Lower leg skin (tissue), 4 donors: ENCODE measurements at regions not wholly inside any gene's neighbourhood (a gene's known extent, or its start where the extent isn't known, plus 50 kb on each side); places are given as distances from the start of the nearest gene placed in this dataset.
"Not testable (repeated sequence)": the region's sequence is repeated elsewhere in the genome, so short reads cannot be mapped to it uniquely, and the experiment has no call there.

Experiments used
- DNase-seq, 2 donors: peaks; one replicate each; pipeline ENCODE4 v3.0.0-alpha.2; 2019; ENCODE audit warnings: low spot score in 2 of 2
- H3K4me3 ChIP-seq: fragments of 200-600 bp; sonication (generic); 2 replicates; pipeline ENCODE4 v1.5.1; 2017; ENCODE audit warnings: mild to moderate bottlenecking, low read depth; ENCODE audit not compliant: poor library complexity, severe bottlenecking
- POLR2A ChIP-seq, 2 donors: fragments of 450-650 bp; IDR thresholded peaks; one replicate each; pipeline ENCODE4 v1.6.1; 2016 to 2017; ENCODE audit warnings: antibody characterized with exemption in 2 of 2, mild to moderate bottlenecking in 1 of 2, moderate library complexity in 1 of 2
- WGBS, 2 donors: methylation state at CpG; one replicate each; pipeline ENCODE4 v1.1.5; 2018; 5-methylcytosine and 5-hydroxymethylcytosine counted together
- intact Hi-C: fragments of 100-400 bp; cut with DNase I; formaldehyde crosslinking; loops from one replicate; pipeline ENCODE4 v1.15.0; 2023; ENCODE audit warnings: low total_unique reads
- TF ChIP-seq, protein P1 (sequence below), 3 donors: fragments of 450-650 bp; IDR thresholded peaks; one replicate each; pipeline ENCODE4 v1.5.1; 2016; ENCODE audit warnings: antibody characterized with exemption in 3 of 3, mild to moderate bottlenecking in 3 of 3, moderate library complexity in 2 of 3

GRCh38 chr4:152063621-152064240 lies 302.9 kb upstream of the GATB start:
- TF ChIP-seq POLR2A (IDR thresholded peaks at IDR 0.05), result no peak
- TF ChIP-seq, protein P1, sequence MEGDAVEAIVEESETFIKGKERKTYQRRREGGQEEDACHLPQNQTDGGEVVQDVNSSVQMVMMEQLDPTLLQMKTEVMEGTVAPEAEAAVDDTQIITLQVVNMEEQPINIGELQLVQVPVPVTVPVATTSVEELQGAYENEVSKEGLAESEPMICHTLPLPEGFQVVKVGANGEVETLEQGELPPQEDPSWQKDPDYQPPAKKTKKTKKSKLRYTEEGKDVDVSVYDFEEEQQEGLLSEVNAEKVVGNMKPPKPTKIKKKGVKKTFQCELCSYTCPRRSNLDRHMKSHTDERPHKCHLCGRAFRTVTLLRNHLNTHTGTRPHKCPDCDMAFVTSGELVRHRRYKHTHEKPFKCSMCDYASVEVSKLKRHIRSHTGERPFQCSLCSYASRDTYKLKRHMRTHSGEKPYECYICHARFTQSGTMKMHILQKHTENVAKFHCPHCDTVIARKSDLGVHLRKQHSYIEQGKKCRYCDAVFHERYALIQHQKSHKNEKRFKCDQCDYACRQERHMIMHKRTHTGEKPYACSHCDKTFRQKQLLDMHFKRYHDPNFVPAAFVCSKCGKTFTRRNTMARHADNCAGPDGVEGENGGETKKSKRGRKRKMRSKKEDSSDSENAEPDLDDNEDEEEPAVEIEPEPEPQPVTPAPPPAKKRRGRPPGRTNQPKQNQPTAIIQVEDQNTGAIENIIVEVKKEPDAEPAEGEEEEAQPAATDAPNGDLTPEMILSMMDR (IDR thresholded peaks at IDR 0.05), result no peak
- intact Hi-C loops, result no loop called here
- H3K4me3 ChIP-seq, result no peak overlapping the region
- WGBS, 2 donors, result 28 to 29% methylated on average over 13 of the region's 13 CpGs
- peak in 1 of 2 donors; percentile 27 for DNase-seq

- intact Hi-C loops, result no loop called here
These were observed 302.3 kb upstream of the GATB start for GRCh38 chr4:152062936-152063620.

DNA sequence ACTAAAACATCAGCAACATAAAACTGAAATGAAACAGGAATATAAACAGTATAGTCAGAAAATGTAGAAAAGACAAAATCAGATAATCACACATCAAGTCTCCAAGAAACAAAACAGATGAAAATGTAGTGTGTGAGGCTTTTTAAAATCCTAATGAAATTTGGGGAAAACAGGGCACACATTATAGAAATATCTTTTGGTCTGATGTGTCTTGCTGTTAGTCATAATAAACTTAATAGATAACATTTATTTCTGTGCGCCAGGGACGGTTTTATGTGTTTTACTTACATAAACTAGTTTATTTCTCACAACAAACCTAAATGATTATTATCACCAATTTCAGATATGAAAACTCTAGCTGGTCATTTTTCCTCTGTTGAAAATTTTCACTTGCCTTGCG lies 293.9 kb upstream of the GATB start:
- no peak overlapping the region for H3K4me3 ChIP-seq
- intact Hi-C loops, result no loop called here
- no peak for DNase-seq
- TF ChIP-seq POLR2A (IDR thresholded peaks at IDR 0.05), result no peak
- TF ChIP-seq, protein P1 (IDR thresholded peaks at IDR 0.05), result no peak
- WGBS, 2 donors, result 59 to 62% methylated on average over 3 of the region's 3 CpGs

More at GRCh38 chr4:152062936-152063620, 302.3 kb upstream of the GATB start:
- TF ChIP-seq, protein P1 (IDR thresholded peaks at IDR 0.05), result no peak
- TF ChIP-seq POLR2A (IDR thresholded peaks at IDR 0.05), result no peak
- 43 to 68% methylated on average over 2 of the region's 2 CpGs for WGBS, 2 donors
- no peak for DNase-seq
- no peak overlapping the region for H3K4me3 ChIP-seq

DNA sequence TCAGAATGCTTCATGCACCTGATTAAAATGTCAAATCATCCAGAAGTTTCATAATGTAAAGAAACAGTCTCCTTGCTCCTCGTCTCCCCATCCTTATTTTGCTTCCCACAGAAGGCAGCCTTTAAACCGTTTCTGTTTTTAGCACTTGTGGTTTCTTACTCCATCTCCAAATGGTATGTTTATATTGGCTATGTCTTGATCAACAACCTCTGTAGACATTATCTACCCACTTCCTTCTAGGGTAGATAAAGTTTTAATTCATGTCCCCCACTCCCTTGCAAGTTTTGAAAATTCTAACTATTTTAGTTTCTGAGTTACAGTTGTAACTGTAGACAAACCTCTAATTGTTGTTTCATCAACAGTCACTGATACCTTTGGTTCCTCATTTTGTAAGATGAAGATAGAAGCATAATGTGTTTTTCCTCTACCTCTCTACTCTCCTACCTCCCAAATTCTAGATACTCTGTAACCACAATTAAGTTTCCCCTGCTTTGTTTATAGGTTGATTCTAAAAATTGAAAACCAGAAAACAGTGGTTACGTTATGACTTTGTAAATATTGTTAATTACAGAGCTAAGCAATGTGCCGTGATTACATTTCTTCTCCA lies 291.7 kb upstream of the GATB start:
- TF ChIP-seq POLR2A (IDR thresholded peaks at IDR 0.05), result no peak
- TF ChIP-seq, protein P1 (IDR thresholded peaks at IDR 0.05), result no peak
- intact Hi-C loops, result no loop called here
- 65 to 72% methylated on average over 4 of the region's 4 CpGs for WGBS, 2 donors
- H3K4me3 ChIP-seq, result no peak overlapping the region
- no peak for DNase-seq

DNA sequence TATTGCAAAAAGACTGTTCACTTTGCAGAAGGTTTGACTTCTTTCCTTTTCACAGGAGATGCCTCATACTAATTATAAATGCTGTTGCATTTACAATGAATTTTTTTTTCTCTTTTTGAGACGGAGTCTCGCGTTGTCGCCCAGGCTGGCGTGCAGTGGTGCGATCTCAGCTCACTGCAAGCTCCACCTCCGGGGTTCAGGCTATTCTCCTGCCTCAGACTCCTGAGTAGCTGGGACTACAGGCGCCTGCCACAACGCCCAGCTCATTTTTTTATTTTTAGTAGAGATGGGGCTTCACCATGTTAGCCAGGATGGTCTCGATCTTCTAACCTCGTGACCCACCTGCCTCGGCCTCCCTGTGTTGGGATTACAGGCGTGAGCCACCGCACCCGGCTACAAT lies 290.5 kb upstream of the GATB start:
- intact Hi-C loops, H3K4me3 ChIP-seq, DNase-seq: not testable (repeated sequence)
- WGBS, 2 donors, result 95 to 96% methylated on average over 15 of the region's 15 CpGs

DNA sequence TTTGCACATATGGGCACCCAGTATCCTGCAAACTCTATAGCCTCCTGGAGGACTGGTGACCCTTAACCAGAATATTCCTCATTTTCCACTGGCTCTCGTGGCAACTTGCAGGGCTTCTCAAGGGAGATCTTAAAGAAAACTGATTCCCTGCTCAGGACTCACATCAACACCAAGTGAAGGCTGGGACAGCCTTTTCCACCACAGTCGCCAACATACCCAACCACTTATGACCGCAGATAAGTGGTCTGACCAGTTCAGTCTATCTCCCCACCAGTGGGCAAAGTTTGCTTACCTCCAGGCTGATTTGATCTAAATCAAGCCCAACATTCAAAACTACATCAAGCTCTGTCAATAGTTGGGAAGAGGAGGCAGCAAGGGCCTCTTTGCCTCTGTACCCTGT lies 289.3 kb upstream of the GATB start:
- intact Hi-C loops, result no loop called here
- WGBS, 2 donors, result 91 to 93% methylated on average over 3 of the region's 3 CpGs
- TF ChIP-seq POLR2A (IDR thresholded peaks at IDR 0.05), result no peak
- TF ChIP-seq, protein P1 (IDR thresholded peaks at IDR 0.05), result no peak

More for the DNA sequence above, 289.3 kb upstream of the GATB start:
- no peak for DNase-seq
- no peak overlapping the region for H3K4me3 ChIP-seq
